ENCODE measurements at regions not wholly inside any gene's neighbourhood (a gene's known extent, or its start where the extent isn't known, plus 50 kb on each side); places are given as distances from the start of the nearest gene placed in this dataset.

- no peak for DNase-seq
Measured at GRCh38 chr5:125549322-125549911, 803.0 kb upstream of the ZNF608 start.

DNA sequence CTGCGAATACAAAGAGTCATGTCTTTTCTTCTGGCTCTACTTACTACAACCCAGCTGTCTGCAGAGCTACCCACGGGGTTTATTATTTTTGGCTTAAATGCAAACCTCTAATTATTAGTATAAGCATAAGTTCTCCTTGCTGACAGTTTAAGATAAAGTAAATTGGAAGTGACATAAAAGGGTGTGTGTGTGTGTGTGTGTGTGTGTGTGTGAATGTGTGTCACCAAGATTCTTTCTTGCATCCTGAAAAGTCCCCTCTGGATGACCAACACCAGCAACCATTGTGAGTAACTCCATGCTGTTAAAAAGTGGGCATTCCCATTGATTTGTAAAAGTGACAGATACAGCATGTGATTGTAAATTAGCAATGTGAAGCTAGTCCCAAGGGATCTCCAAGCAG, 803.8 kb upstream of the ZNF608 start:
- DNase-seq: no peak

DNA sequence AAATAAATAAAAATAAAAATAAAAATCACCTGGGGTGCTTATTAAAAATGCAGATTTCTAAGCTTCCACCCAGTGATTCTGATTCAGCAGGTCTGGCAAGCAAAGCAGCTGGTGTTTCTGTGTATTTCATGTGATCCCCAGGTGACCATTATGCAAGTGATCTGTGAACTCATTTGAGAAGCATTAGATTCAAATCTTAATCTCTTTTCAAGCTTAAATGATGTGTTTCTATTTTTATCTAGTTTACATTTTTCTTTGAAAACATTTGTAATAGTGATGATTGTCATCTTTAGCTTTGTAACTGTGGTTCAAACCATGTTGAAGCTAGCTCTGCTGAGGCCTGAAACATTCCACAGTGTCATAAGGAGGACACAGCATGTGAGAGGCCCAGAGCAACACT, 804.8 kb upstream of the ZNF608 start:
- DNase-seq: no peak

- no peak for DNase-seq
Measured at GRCh38 chr5:125551797-125552196, 805.4 kb upstream of the ZNF608 start.

DNA sequence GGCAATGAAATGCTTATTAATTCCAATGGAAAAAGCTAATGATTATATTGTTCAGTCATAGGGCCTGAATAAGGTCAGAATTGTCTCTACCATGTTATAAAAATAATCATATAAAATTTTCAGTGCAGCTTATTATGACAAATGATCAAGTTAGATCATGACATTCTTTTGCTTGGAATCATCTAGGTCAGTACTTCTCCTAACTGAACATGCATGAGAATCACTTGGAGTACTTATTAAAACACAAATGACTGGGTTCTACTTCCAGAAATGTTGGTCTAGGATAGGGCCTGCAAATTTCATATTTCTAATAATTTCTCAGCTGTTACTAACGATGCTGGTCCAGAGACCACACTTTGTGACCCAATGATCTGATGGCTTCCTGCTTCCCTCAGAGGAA, 806.0 kb upstream of the ZNF608 start:
- no peak for DNase-seq

- no peak for DNase-seq
Measured at GRCh38 chr5:125554355-125554754, 807.9 kb upstream of the ZNF608 start.

DNA sequence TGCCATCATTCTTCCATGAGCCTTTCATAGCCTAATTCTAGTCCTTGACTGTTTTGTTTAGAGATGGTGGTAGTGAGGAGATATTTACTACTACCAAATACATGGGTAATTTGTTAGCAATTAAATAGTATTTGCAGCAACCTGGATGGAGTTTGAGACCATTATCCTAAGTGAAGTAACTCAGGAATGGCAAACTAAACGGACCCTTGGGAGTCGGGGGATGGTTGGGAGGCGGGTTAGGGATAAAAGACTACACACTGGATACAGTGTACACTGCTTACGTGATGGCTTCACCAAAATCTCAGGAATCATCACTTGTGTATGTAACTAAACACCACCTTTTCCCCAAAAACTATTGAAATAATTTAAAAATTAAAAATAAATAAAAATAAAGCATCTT, 809.2 kb upstream of the ZNF608 start:
- DNase-seq: no peak

GRCh38 chr5:125558016-125558415, 811.6 kb upstream of the ZNF608 start:
- no peak for DNase-seq

DNA sequence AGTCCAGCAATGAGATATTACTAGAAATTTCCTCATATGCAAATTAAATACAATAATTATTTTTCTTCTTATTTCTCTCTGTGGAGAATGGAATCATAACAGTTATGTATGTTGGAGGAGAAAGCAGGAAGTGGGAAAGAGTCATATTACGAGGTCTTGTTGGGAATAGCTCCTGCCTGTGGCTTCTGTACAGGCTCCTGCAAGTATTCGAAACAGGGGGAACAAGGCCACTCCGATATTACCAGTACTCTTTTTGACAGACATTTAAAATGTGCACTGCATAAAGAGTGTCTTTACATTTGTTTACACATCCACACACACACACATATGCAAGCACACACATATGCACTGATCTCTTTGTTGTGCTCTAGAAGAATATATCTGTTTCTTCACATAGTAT, 812.0 kb upstream of the ZNF608 start:
- DNase-seq: no peak

- no peak for DNase-seq
Measured at GRCh38 chr5:125559296-125559695, 812.9 kb upstream of the ZNF608 start.

DNA sequence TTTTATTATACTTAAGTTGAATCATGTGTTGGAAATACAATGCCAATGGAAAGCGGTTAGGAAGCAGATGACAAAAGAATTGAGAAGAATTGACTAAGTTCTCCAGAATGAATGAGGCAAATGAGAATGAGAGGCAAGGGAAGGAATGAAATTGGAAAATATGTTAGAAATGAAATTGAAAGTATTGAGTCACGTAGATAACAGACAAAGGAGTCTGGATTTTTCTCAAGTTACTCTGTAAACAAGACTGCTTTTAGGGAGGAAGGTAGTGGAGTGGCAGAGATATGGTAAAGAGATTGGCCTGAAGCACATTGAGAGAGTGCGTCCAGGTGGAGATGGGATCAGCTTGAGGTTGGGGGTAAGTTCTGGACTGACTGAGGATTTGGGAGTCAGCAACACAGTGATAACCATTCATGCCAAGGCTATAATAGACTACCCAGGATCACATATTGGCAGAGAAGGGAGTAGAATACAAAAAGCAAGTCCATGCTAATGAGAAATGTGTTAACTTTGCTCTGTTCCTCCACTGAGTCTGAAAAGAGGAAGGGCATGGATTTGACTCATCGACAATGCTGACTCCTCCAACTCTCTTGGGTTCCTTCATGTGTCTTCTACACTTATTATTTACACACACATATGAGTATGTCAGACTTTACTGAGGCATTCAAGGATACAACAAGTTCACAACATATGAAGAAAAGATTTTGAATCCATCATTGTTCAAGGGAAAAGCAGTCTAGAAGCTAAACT, 814.2 kb upstream of the ZNF608 start:
- DNase-seq: no peak

DNA sequence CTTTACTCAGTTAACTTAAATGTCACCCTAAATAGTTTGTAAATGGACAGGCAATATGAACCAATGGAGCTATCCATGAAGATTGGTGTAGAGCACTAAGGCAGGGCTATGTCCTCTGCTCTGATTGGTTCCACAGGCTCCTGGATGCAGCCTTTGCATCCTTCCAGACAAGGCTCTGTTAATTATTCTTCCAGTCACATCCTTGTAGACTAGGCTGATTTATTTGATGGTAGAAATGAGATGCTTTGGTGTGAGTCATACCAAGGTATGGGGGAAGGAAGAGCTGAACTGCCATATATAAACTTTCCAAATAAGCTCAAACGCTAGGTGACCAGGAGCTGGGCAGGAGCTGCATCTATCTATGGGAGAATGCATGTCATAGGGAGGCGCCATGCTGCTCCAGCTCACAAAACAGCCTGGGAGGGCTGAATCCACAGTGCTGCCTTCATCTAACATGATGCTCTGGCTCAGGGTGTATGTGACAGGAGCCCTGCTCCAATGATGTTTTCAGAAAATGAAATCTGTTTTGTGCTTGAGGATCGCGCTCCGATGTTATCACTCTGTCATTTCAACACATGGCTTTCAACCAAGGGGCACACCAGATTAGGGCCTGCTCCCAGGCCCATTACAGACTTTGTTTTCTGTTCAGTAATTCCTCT, 818.0 kb upstream of the ZNF608 start:
- no peak for DNase-seq

DNA sequence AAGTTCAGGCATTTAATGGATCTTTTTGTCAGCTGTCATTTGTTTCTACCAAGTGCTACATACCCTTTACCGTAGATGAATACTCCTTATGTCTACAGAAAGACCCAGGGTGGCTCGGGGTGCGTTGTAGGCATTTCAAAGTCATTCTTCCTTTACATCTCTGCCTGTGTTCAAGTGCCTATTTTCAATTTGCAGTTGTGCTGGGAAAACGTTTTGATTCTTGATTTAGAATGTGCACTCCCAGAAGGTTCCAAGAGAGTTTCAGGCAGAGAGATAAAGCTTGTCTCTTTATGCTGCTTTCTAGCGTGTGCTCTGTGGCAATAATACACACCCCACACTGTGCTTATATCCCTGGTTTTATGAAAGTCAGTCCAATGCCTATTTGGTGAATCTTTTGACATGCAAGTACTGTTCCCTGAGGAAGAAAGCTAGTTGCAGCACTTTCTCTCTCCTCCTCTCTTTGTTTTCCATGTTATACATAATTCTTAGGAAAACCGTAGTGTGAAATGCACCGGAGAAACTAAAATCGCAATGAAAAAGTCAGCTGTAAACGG, 828.1 kb upstream of the ZNF608 start:
- DNase-seq: no peak

GRCh38 chr5:125575171-125575890, 828.9 kb upstream of the ZNF608 start:
- no peak for DNase-seq

- DNase-seq: peak; percentile 51
Measured at GRCh38 chr5:125575891-125576505, 829.6 kb upstream of the ZNF608 start.

- no peak for DNase-seq
Measured at GRCh38 chr5:125576822-125577221, 830.4 kb upstream of the ZNF608 start.

GRCh38 chr5:125578551-125578950, 832.1 kb upstream of the ZNF608 start:
- DNase-seq: no peak

DNA sequence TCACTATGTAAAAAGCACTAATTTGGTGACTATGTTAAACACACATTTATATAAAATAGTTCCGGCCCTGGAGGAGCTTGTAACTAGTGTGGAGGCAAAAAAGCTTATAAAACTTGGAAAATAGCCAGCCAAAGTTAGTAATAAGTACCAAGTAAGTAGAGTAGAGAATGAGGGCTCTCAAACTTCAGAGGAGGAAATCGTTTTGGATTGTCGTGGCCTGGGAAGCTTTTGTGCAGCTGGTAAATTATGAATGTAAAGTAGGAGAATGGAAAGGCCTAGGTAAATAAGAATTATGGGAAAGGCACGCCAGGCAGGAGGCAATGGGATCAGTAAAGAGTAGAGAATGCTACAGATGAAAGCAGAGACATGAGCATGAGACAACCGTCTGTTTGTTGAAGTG, 832.7 kb upstream of the ZNF608 start:
- DNase-seq: no peak

DNA sequence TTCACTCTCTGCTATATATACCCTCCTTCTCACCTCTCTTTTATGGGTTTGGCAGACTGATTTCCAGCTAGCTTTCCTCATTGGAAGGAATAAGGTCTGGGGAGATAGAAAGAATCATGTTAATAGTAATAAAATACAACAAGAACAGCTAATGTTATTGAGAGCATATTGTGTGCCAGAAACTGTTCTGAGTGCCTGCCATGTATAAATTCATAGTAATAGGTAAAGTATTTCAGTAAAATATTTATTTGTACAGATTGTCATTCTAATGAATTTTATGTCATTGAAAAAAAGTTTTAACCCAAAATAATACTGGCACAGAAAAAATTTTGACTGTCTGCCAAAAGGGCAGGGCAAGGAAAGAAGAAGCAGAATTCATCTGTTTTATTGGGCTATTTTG, 834.9 kb upstream of the ZNF608 start:
- DNase-seq: no peak

DNA sequence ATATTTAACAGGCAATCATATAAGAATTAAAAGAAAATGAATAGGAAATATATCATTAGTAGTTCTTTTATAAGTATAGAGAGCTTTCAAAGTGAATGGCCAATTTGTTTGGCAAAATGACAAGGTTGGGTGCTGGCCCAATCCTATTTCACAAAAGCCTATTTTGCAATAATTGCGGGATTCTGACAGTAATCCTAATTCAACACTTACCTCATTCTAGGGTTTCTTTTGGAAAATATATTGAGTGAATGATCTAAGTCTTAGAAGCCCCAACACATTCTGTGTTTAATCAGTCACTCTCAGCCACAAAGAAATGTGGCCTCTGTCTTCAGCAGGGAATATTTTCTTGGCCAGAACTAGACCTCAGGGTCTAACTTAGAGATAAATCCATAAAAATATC, 835.9 kb upstream of the ZNF608 start:
- no peak for DNase-seq

- DNase-seq: peak; percentile 51
Measured at GRCh38 chr5:125583321-125584139, 837.1 kb upstream of the ZNF608 start.

- no peak for DNase-seq
Measured at GRCh38 chr5:125584140-125584520, 837.7 kb upstream of the ZNF608 start.
